ENCODE measurements at regions not wholly inside any gene's neighbourhood (a gene's known extent, or its start where the extent isn't known, plus 50 kb on each side); places are given as distances from the start of the nearest gene placed in this dataset.

GRCh38 chr2:222769446-222769845 is 91.4 kb upstream of the ACSL3 start:
- no peak for TF ChIP-seq HNF4A (conservative IDR thresholded peaks at IDR 0.05)
- no peak for TF ChIP-seq SP1 (IDR thresholded peaks at IDR 0.05)
- no peak for TF ChIP-seq CTCF (IDR thresholded peaks at IDR 0.05; ENCODE audit: low read depth, low read length, missing input control)
- TF ChIP-seq ATF3 (IDR thresholded peaks at IDR 0.05) = no peak
- TF ChIP-seq REST (IDR thresholded peaks at IDR 0.05) = no peak
- TF ChIP-seq GABPA (IDR thresholded peaks at IDR 0.05 in 1 of 2, conservative IDR thresholded peaks at IDR 0.05 in 1 of 2) = no peak
- no peak for TF ChIP-seq RXRA (IDR thresholded peaks at IDR 0.05)
- TF ChIP-seq EGR1 (IDR thresholded peaks at IDR 0.05; ENCODE audit: low read depth in 2 of 2) = no peak
- no peak for TF ChIP-seq ZBTB33 (IDR thresholded peaks at IDR 0.05)
- no peak for TF ChIP-seq MAX (IDR thresholded peaks at IDR 0.05)
- TF ChIP-seq TAF1 (conservative IDR thresholded peaks at IDR 0.05) = no peak
- TF ChIP-seq JUND (IDR thresholded peaks at IDR 0.05) = no peak
- no peak for TF ChIP-seq RAD21 (IDR thresholded peaks at IDR 0.05)

Measured in liver (tissue), 3 donors.